ENCODE measurements at regions not wholly inside any gene's neighbourhood (a gene's known extent, or its start where the extent isn't known, plus 50 kb on each side); places are given as distances from the start of the nearest gene placed in this dataset.

DNA sequence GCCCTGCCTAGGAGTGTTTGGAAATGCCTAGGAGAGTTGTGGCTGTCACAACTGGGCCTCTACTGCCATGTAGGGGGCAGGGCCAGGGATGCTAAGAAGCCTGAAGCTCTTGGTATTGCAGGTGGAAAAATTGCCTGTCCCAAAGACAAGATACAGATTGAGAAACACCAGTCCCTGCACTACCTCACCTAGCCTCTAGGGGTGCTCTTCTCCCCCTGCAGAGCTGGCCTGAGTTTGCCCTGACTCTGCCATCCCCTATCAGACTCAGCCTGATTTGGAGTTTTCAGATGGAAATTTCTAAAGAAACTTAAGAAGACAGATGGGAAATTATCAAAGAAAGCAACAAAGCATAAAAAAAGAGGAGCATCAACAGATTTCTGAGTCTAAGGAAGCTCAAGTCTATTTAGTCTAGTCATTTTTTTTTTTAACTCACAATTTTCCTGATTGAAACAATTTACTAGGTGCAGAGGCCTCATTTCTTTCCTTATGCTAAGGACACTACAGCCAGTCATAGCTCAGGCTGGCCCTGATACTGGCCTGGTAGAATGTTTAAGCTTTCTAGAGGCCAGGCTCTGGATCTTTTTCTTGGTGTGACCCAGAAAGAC lies 61.4 kb upstream of the LRRN2 start:
- no peak overlapping the region for H3K4me2 ChIP-seq (ENCODE audit: low read length)
- no peak overlapping the region for H3K4me3 ChIP-seq (ENCODE audit: low read length)
- no peaks in the 10 kb centered on the region for H3K4me1 ChIP-seq (ENCODE audit: insufficient read depth, low read length)
- TF ChIP-seq EZH2 (IDR thresholded peaks at IDR 0.05; ENCODE audit: low read length, unreplicated experiment): no peak
- TF ChIP-seq, protein P1, sequence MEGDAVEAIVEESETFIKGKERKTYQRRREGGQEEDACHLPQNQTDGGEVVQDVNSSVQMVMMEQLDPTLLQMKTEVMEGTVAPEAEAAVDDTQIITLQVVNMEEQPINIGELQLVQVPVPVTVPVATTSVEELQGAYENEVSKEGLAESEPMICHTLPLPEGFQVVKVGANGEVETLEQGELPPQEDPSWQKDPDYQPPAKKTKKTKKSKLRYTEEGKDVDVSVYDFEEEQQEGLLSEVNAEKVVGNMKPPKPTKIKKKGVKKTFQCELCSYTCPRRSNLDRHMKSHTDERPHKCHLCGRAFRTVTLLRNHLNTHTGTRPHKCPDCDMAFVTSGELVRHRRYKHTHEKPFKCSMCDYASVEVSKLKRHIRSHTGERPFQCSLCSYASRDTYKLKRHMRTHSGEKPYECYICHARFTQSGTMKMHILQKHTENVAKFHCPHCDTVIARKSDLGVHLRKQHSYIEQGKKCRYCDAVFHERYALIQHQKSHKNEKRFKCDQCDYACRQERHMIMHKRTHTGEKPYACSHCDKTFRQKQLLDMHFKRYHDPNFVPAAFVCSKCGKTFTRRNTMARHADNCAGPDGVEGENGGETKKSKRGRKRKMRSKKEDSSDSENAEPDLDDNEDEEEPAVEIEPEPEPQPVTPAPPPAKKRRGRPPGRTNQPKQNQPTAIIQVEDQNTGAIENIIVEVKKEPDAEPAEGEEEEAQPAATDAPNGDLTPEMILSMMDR (conservative IDR thresholded peaks at IDR 0.05; ENCODE audit: low read depth, low read length): peak; percentile 98
- ChIA-PET CTCF (interaction anchor here (0.5 to 1.4 kb wide), 8 partner anchors 10 to 315 kb away, joined by 3 to 6 read pairs (median 4); no protein-coding TSS in a partner anchor), POLR2A (ENCODE audit: unreplicated experiment) (no interaction called here)
- intact Hi-C loops (cut with micrococcal nuclease): loop anchor here (5.0 kb wide), 1 partner anchor 175 kb away; no protein-coding TSS in a partner anchor
- H3K79me2 ChIP-seq (ENCODE audit: low read length): no peaks in the 10 kb centered on the region
- H3K9me3 ChIP-seq (ENCODE audit: low read length): no peaks in the 10 kb centered on the region
- no TSS peak for BruUV-seq (replicated peaks)
- no peaks in the 10 kb centered on the region for H4K20me1 ChIP-seq (ENCODE audit: low read length)
- 0 out of 2 replicates have a peak, but pooled peaks cover 15% of the 10 kb centered on the region for H3K27me3 ChIP-seq (ENCODE audit: low read length)
- H3K9ac ChIP-seq (ENCODE audit: low read length): no peak overlapping the region
- H3K27ac ChIP-seq (ENCODE audit: low read length): no peak overlapping the region
- no peaks in the 10 kb centered on the region for H3K9me2 ChIP-seq (replicated peaks; ENCODE audit: low read length)
- DNase-seq (peak; percentile 80), ATAC-seq (peak; percentile 93)
- no peaks in the 10 kb centered on the region for H3F3A ChIP-seq (ENCODE audit: low read length, unreplicated experiment)
- no peak overlapping the region for H2AFZ ChIP-seq (ENCODE audit: low read length)
- no peaks in the 10 kb centered on the region for H3K36me3 ChIP-seq (ENCODE audit: low read depth, low read length)

- Histone ChIP-seq H3K9me3 (ENCODE audit: low read length) (no peaks in the 10 kb centered on the region), H4K20me1 (ENCODE audit: low read length) (no peaks in the 10 kb centered on the region), H3K27me3 (ENCODE audit: low read length) (no peaks in the 10 kb centered on the region), H3K36me3 (ENCODE audit: low read depth, low read length) (no peaks in the 10 kb centered on the region), H2AFZ (ENCODE audit: low read length) (no peak overlapping the region), H3K9me2 (replicated peaks; ENCODE audit: low read length) (no peaks in the 10 kb centered on the region), H3K4me3 (ENCODE audit: low read length) (no peak overlapping the region), H3K4me1 (ENCODE audit: insufficient read depth, low read length) (no peaks in the 10 kb centered on the region), H3K9ac (ENCODE audit: low read length) (no peak overlapping the region), H3K79me2 (ENCODE audit: low read length) (no peaks in the 10 kb centered on the region), H3K27ac (ENCODE audit: low read length) (no peak overlapping the region), H3K4me2 (ENCODE audit: low read length) (no peak overlapping the region), H3F3A (ENCODE audit: low read length, unreplicated experiment) (no peaks in the 10 kb centered on the region)
- intact Hi-C loops (cut with micrococcal nuclease): no loop called here
- TF ChIP-seq EZH2phosphoT487 (IDR thresholded peaks at IDR 0.05; ENCODE audit: borderline replicate concordance, low read length): no peak
- TF ChIP-seq, protein P1 (conservative IDR thresholded peaks at IDR 0.05; ENCODE audit: low read depth, low read length): no peak
- no peak for TF ChIP-seq EZH2 (IDR thresholded peaks at IDR 0.05; ENCODE audit: low read length, unreplicated experiment)
- ChIA-PET CTCF (no interaction called here), POLR2A (ENCODE audit: unreplicated experiment) (no interaction called here)
- ATAC-seq (no peak), DNase-seq (no peak)
- no TSS peak for BruUV-seq (replicated peaks)
Observed at GRCh38 chr1:204751480-204751879, 65.9 kb upstream of the LRRN2 start.

DNA sequence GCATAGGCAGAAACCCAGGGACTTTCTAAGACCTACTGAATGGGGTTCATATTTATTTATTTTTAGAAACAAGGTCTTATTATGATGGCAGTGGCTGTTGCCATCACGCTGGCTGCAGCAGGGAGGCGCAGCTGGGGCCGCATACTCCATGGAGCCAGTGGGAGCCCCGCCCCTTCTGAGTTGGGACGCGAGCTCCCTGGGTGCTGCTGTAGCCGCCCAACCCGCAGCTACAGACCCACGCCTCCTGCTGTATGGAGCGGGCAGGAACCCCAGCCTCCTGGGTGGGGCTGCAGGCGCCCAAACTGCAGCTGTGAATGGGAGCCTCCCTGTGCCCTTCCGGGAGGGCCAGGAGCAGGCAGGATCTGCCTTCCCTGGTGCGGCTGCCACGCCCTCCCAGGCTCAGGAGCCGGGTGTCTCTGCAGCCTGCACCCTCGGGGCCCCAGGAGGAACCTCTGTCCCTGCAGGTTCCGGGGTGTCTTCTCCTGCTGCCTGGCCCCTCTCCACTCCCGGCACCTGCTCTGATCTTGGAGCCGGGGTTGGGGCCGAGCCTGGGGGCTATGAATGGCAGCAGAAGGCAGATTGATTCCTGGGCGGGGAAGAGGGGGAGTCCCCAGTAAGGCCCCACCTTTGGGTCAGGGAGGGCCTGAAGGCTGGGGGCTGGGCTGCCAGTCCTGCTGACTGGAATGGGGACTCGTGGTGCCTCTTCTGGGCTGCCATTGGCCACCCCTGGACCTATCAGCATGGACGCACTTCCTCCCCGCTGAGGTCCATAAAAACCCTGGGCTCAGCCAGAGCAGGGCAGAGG lies 66.5 kb upstream of the LRRN2 start:
- POLR2A ChIA-PET (ENCODE audit: unreplicated experiment): no interaction called here
- TF ChIP-seq EZH2 (IDR thresholded peaks at IDR 0.05; ENCODE audit: low read length, unreplicated experiment): no peak
- no peak for TF ChIP-seq EZH2phosphoT487 (IDR thresholded peaks at IDR 0.05; ENCODE audit: borderline replicate concordance, low read length)
- TF ChIP-seq, protein P1 (conservative IDR thresholded peaks at IDR 0.05; ENCODE audit: low read depth, low read length): no peak; the same call in 1 of the 2 replicates
- no TSS peak for BruUV-seq (replicated peaks)
- no peaks in the 10 kb centered on the region for H3K9me3 ChIP-seq (ENCODE audit: low read length)
- no peaks in the 10 kb centered on the region for H3K4me1 ChIP-seq (ENCODE audit: insufficient read depth, low read length)
- no peaks in the 10 kb centered on the region for H3F3A ChIP-seq (ENCODE audit: low read length, unreplicated experiment)
- ATAC-seq (peak; percentile 53), DNase-seq (no peak)
- intact Hi-C loops (cut with micrococcal nuclease): no loop called here
- no peaks in the 10 kb centered on the region for H3K36me3 ChIP-seq (ENCODE audit: low read depth, low read length)
- no peaks in the 10 kb centered on the region for H4K20me1 ChIP-seq (ENCODE audit: low read length)
- no peak overlapping the region for H3K9ac ChIP-seq (ENCODE audit: low read length)
- no peak overlapping the region for H3K27ac ChIP-seq (ENCODE audit: low read length)
- CTCF ChIA-PET: no interaction called here
- H3K4me3 ChIP-seq (ENCODE audit: low read length): no peak overlapping the region
- no peak overlapping the region for H2AFZ ChIP-seq (ENCODE audit: low read length)
- no peak overlapping the region for H3K4me2 ChIP-seq (ENCODE audit: low read length)
- no peaks in the 10 kb centered on the region for H3K27me3 ChIP-seq (ENCODE audit: low read length)
- no peaks in the 10 kb centered on the region for H3K9me2 ChIP-seq (replicated peaks; ENCODE audit: low read length)
- no peaks in the 10 kb centered on the region for H3K79me2 ChIP-seq (ENCODE audit: low read length)
